ENCODE measurements at regions not wholly inside any gene's neighbourhood (a gene's known extent, or its start where the extent isn't known, plus 50 kb on each side); places are given as distances from the start of the nearest gene placed in this dataset.

DNA sequence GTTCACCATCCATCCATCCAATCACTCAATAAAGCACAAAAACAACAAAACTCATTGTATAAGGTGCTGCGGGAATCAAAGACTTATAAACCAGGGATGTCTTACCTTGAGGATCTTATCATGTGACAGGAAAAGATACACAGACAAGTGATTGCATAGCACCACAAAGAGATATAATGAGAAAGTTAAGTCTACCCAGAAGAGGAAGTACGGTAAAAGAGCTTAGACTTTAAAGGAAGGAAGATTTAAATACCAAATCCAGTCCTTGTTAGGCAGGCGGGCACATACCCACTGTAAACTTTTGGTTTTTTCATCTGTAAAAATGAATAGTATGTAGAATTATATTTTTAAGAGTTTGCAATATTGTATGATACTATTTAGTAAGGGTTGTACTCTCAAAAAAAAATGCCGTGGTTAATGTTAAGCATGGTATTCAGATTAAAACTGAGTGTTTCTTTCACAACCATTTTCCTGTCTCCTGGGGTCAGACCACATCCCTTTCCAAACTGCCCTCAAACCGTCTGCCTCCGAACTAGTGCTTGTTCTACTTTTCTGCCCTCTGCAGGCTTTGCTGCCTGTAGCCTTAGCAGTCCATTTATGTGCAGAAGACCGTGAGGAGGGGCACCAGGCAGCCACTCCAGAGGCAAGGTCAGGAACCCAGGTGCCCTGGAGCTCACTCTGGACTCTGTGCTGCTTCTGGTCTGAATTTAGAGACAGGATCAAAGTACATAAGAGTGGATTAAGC is 179.5 kb upstream of the SYNDIG1 start:
- no peak for TF ChIP-seq EZH2 (IDR thresholded peaks at IDR 0.05; ENCODE audit: insufficient read depth, low read length)
- TF ChIP-seq CTCF (IDR thresholded peaks at IDR 0.05; ENCODE audit: insufficient read depth, low read depth, low read length) = no peak
